Endothelial cell of umbilical vein (primary cell): ENCODE measurements at regions not wholly inside any gene's neighbourhood (a gene's known extent, or its start where the extent isn't known, plus 50 kb on each side); places are given as distances from the start of the nearest gene placed in this dataset.

ENCODE experiments used
- BruUV-seq: library from RNA; stranded (reverse); fragments of 400-500 nt; replicated peaks from 2 replicates; lab custom pipeline; 2021; lab: Mats Ljungman, UMichigan
- CTCF ChIA-PET: fragments of 300-600, 350-600 bp; sonication (Branson Sonifier 250); formaldehyde crosslinking; loops from one replicate; lab custom pipeline; 2021; ENCODE audit warnings: antibody characterized with exemption, inconsistent platforms; lab: Charles Lee
- POLR2A ChIA-PET: fragments of 300-600, 350-600 bp; sonication (Branson Sonifier 250); formaldehyde crosslinking; loops from one replicate; lab custom pipeline; 2021; ENCODE audit warnings: antibody characterized with exemption, inconsistent platforms; lab: Charles Lee
- DNase-seq: peaks from one replicate; pipeline ENCODE4 v3.0.0-alpha.2; 2011; ENCODE audit warnings: low read depth, low spot score
- FAIRE-seq: peaks from 2 replicates; lab custom pipeline; 2011; peaks lifted over from hg19 to GRCh38; lab: Jason Lieb, UNC
- H2AFZ ChIP-seq: 2 replicates; pipeline ENCODE4 v1.6.0; 2012; ENCODE audit warnings: low read depth, low read length, control low read depth, inconsistent platforms
- H3K27ac ChIP-seq: 2 replicates; pipeline ENCODE4 v1.5.1; 2011; ENCODE audit warnings: low read depth, mild to moderate bottlenecking, control low read depth, low read length, moderate library complexity; ENCODE audit not compliant: insufficient read depth
- H3K27me3 ChIP-seq, 2 experiments: 2 replicates each; pipeline versions ENCODE4 v1.6.0 to v1.6.1; 2011; ENCODE audit warnings: low read length in 2 of 2, mixed read lengths in 1 of 2; ENCODE audit not compliant: control insufficient read depth in 2 of 2, insufficient read depth in 2 of 2
- H3K36me3 ChIP-seq, 2 experiments: 2 replicates in 1 of 2; 3 replicates in 1 of 2; pipeline ENCODE4 v1.5.1; 2011; ENCODE audit warnings: low read length in 2 of 2, mild to moderate bottlenecking in 1 of 2, moderate library complexity in 1 of 2; ENCODE audit not compliant: control insufficient read depth in 2 of 2, insufficient read depth in 2 of 2; ENCODE audit errors: extremely low read depth in 1 of 2
- H3K4me1 ChIP-seq: 3 replicates; pipeline ENCODE4 v1.5.1; 2011; ENCODE audit warnings: mild to moderate bottlenecking, low read length; ENCODE audit not compliant: control insufficient read depth, insufficient read depth; ENCODE audit errors: extremely low read depth
- H3K4me2 ChIP-seq: 2 replicates; pipeline ENCODE4 v1.6.1; 2011; ENCODE audit warnings: low read length, control low read depth, mixed read lengths; ENCODE audit not compliant: insufficient read depth
- H3K4me3 ChIP-seq, 3 experiments: fragments of 200-600 bp in 1 of 3; sonication (generic), shearing (Covaris generic) in 1 of 3; replicated peaks in 1 of 3; 2 replicates each; pipeline ENCODE4 v1.5.1; 2011 to 2016; ENCODE audit warnings: control low read depth in 3 of 3, low read length in 3 of 3, mild to moderate bottlenecking in 2 of 3, inconsistent platforms in 1 of 3, low read depth in 1 of 3, moderate library complexity in 1 of 3; ENCODE audit not compliant: insufficient read depth in 1 of 3
- H3K79me2 ChIP-seq: 2 replicates; pipeline ENCODE4 v1.6.0; 2012; ENCODE audit warnings: low read length, inconsistent platforms; ENCODE audit not compliant: control insufficient read depth, insufficient read depth
- H3K9ac ChIP-seq: replicated peaks from 2 replicates; pipeline ENCODE3; 2011; ENCODE audit warnings: low read length, control low read depth; ENCODE audit not compliant: insufficient read depth; ENCODE audit errors: extremely low read depth
- H3K9me1 ChIP-seq: replicated peaks from 3 replicates; pipeline ENCODE4 v1.6.0; 2011; ENCODE audit warnings: mild to moderate bottlenecking, low read length; ENCODE audit not compliant: control insufficient read depth, insufficient read depth; ENCODE audit errors: extremely low read depth
- H3K9me3 ChIP-seq: replicated peaks from 2 replicates; pipeline ENCODE4 v1.5.1; 2012; ENCODE audit warnings: low read length, inconsistent platforms; ENCODE audit not compliant: control insufficient read depth, insufficient read depth
- H4K20me1 ChIP-seq: replicated peaks from 2 replicates; pipeline ENCODE3; 2011; ENCODE audit warnings: mild to moderate bottlenecking, low read length; ENCODE audit not compliant: control insufficient read depth, insufficient read depth; ENCODE audit errors: extremely low read depth
- CTCF ChIP-seq, 2 donors: IDR thresholded peaks; 1 replicate in 1 of 2; 2 replicates in 1 of 2; pipeline ENCODE4 v1.5.1; 2011; ENCODE audit warnings: low read length in 2 of 2, mild to moderate bottlenecking in 2 of 2, moderate library complexity in 2 of 2, control low read depth in 1 of 2, inconsistent platforms in 1 of 2, low read depth in 1 of 2; ENCODE audit not compliant: insufficient read depth in 1 of 2; ENCODE audit errors: extremely low read depth in 1 of 2
- EZH2 ChIP-seq: IDR thresholded peaks from 2 replicates; pipeline ENCODE4 v1.6.1; 2012; ENCODE audit warnings: borderline replicate concordance, low read depth, mild to moderate bottlenecking, moderate library complexity, low read length, inconsistent platforms; ENCODE audit not compliant: severe bottlenecking
- FOS ChIP-seq: IDR thresholded peaks from 2 replicates; pipeline ENCODE4 v1.6.1; 2011; ENCODE audit warnings: mild to moderate bottlenecking, low read length, moderate library complexity, borderline replicate concordance; ENCODE audit not compliant: insufficient read depth
- GATA2 ChIP-seq: IDR thresholded peaks from 2 replicates; pipeline ENCODE4 v1.7.0; 2011; ENCODE audit warnings: low read depth, mild to moderate bottlenecking, moderate library complexity, mixed read lengths, low read length; ENCODE audit not compliant: insufficient read length, insufficient read depth
- JUN ChIP-seq: IDR thresholded peaks from 2 replicates; pipeline ENCODE4 v1.6.1; 2011; ENCODE audit warnings: borderline replicate concordance, low read depth; ENCODE audit not compliant: insufficient read length, insufficient read depth
- MAX ChIP-seq: IDR thresholded peaks from 2 replicates; pipeline ENCODE4 v1.6.1; 2011; ENCODE audit not compliant: insufficient read depth, insufficient read length
- MYC ChIP-seq: IDR thresholded peaks from one replicate; pipeline ENCODE4 v1.6.1; 2011; ENCODE audit warnings: mild to moderate bottlenecking, low read depth, low read length
- POLR2A ChIP-seq: IDR thresholded peaks from 2 replicates; pipeline ENCODE4 v1.6.1; 2012; ENCODE audit warnings: low read depth, mild to moderate bottlenecking, control low read depth, low read length
- POLR2AphosphoS5 ChIP-seq: IDR thresholded peaks from 2 replicates; pipeline ENCODE4 v1.6.1; 2012; ENCODE audit warnings: low read depth, mild to moderate bottlenecking, control low read depth, low read length, moderate library complexity; ENCODE audit not compliant: insufficient read depth
- dilution Hi-C: fragments of 300-500 bp; cut with MboI; formaldehyde crosslinking; loops from one replicate; pipeline ENCODE4 v1.15.0; 2019; ENCODE audit warnings: low sequenced_read_pairs; ENCODE audit not compliant: extremely low pct_ligation_motif_present
- intact Hi-C: fragments of 100-400 bp; cut with micrococcal nuclease; formaldehyde crosslinking; loops from one replicate; pipeline ENCODE4 v1.10.0; 2022

- Histone ChIP-seq H3K27me3 (no peaks in the 10 kb centered on the region), H3K4me3 (no peak overlapping the region), H2AFZ (no peak overlapping the region), H3K9me1 (no peaks in the 10 kb centered on the region), H3K27ac (no peak overlapping the region), H3K9ac (no peak overlapping the region), H3K4me1 (no peaks in the 10 kb centered on the region), H4K20me1 (no peaks in the 10 kb centered on the region), H3K4me2 (no peak overlapping the region), H3K9me3 (no peaks in the 10 kb centered on the region), H3K79me2 (no peaks in the 10 kb centered on the region), H3K36me3 (no peaks in the 10 kb centered on the region)
- no TSS peak for BruUV-seq
- FAIRE-seq (no peak), DNase-seq (no peak)
- CTCF ChIA-PET, result interaction anchor here (4.5 kb wide), 1 partner anchor 10 kb away, joined by 31 read pairs; no protein-coding TSS in a partner anchor
- intact Hi-C loops (no loop called here), dilution Hi-C loops (no loop called here)
- POLR2A ChIA-PET, result no interaction called here
- TF ChIP-seq MYC, result no peak
- no peak for TF ChIP-seq FOS
- TF ChIP-seq MAX, result no peak
- no peak for TF ChIP-seq POLR2AphosphoS5
- no peak for TF ChIP-seq GATA2
- TF ChIP-seq EZH2, result no peak
- TF ChIP-seq POLR2A, result no peak
- TF ChIP-seq JUN, result no peak
- no peak for TF ChIP-seq CTCF (IDR thresholded peaks at IDR 0.05; ENCODE audit: extremely low read depth in 1 of 2, insufficient read depth in 1 of 2, low read depth in 1 of 2, low read length in 2 of 2)
Observed at GRCh38 chr3:139101396-139101795, 56.7 kb upstream of the PRR23C start.
